ENCODE measurements at regions not wholly inside any gene's neighbourhood (a gene's known extent, or its start where the extent isn't known, plus 50 kb on each side); places are given as distances from the start of the nearest gene placed in this dataset.

GRCh38 chr5:68384936-68385594 is 169.5 kb downstream of the PIK3R1 start:
- Mint-ChIP-seq H3K4me1 (peaks cover 52 to 60% of the 10 kb centered on the region in 2 donors), H3K27ac (peak overlapping the region; percentile 88 to 91)

GRCh38 chr5:68385936-68386335 is 170.4 kb downstream of the PIK3R1 start:
- Histone ChIP-seq H3K36me3 (ENCODE audit: control insufficient read depth, insufficient read depth, low read length) (no peaks in the 10 kb centered on the region), H3K9me3 (ENCODE audit: control insufficient read depth, insufficient read depth, low read length) (no peaks in the 10 kb centered on the region), H3K4me1 (ENCODE audit: control insufficient read depth, insufficient read depth, low read length) (peaks cover 20% of the 10 kb centered on the region), H3K27ac (ENCODE audit: low read length) (no peak overlapping the region), H3K4me3 (ENCODE audit: low read length) (no peak overlapping the region), H3K27me3 (ENCODE audit: control insufficient read depth, insufficient read depth, low read length) (no peaks in the 10 kb centered on the region)
- ATAC-seq (no peak), DNase-seq (no peak)
- no peaks in the 10 kb centered on the region for H3K27me3 Mint-ChIP-seq (ENCODE audit: low read depth in 2 of 2)
- peaks cover 0 to 3% of the 10 kb centered on the region in 2 donors for H3K9me3 Mint-ChIP-seq
- 100% methylated on average over 2 of the region's 2 CpGs for WGBS (ENCODE audit: insufficient coverage)
- H3K4me3 Mint-ChIP-seq, result no peak overlapping the region
- no peak for TF ChIP-seq CTCF (IDR thresholded peaks at IDR 0.05)
- H3K27ac Mint-ChIP-seq, result no peak overlapping the region
- intact Hi-C loops (cut with micrococcal nuclease), result no loop called here
- H3K36me3 Mint-ChIP-seq, result no peaks in the 10 kb centered on the region
- peaks cover 43 to 52% of the 10 kb centered on the region in 2 donors for H3K4me1 Mint-ChIP-seq

More at GRCh38 chr5:68384936-68385594, 169.5 kb downstream of the PIK3R1 start:
- no peaks in the 10 kb centered on the region for H3K27me3 Mint-ChIP-seq (ENCODE audit: low read depth in 2 of 2)
- H3K36me3 Mint-ChIP-seq, result no peaks in the 10 kb centered on the region
- Histone ChIP-seq H3K4me3 (ENCODE audit: low read length) (no peak overlapping the region), H3K9me3 (ENCODE audit: control insufficient read depth, insufficient read depth, low read length) (no peaks in the 10 kb centered on the region), H3K27me3 (ENCODE audit: control insufficient read depth, insufficient read depth, low read length) (no peaks in the 10 kb centered on the region), H3K27ac (ENCODE audit: low read length) (no peak overlapping the region), H3K4me1 (ENCODE audit: control insufficient read depth, insufficient read depth, low read length) (peaks cover 20% of the 10 kb centered on the region), H3K36me3 (ENCODE audit: control insufficient read depth, insufficient read depth, low read length) (no peaks in the 10 kb centered on the region)
- intact Hi-C loops (cut with micrococcal nuclease), result loop anchor here (5.0 kb wide), 1 partner anchor 38 kb away; no protein-coding TSS in a partner anchor
- peaks cover 0 to 3% of the 10 kb centered on the region in 2 donors for H3K9me3 Mint-ChIP-seq
- H3K4me3 Mint-ChIP-seq, result peak overlapping the region; percentile 32
- no peak for TF ChIP-seq CTCF (IDR thresholded peaks at IDR 0.05)
- DNase-seq (no peak), ATAC-seq (no peak)
- WGBS (ENCODE audit: insufficient coverage), result 89% methylated on average over 2 of the region's 2 CpGs

GRCh38 chr5:68387074-68387796 is 171.7 kb downstream of the PIK3R1 start:
- 91% methylated on average over 4 of the region's 4 CpGs for WGBS (ENCODE audit: insufficient coverage)
- H3K36me3 ChIP-seq (ENCODE audit: control insufficient read depth, insufficient read depth, low read length), result no peaks in the 10 kb centered on the region
- no peak overlapping the region for H3K27ac ChIP-seq (ENCODE audit: low read length)
- ATAC-seq (no peak), DNase-seq (no peak)
- intact Hi-C loops (cut with micrococcal nuclease), result no loop called here
- no peak for TF ChIP-seq CTCF (IDR thresholded peaks at IDR 0.05)
- peaks cover 0 to 3% of the 10 kb centered on the region in 2 donors for H3K9me3 Mint-ChIP-seq
- peaks cover 34 to 40% of the 10 kb centered on the region in 2 donors for H3K4me1 Mint-ChIP-seq
- no peaks in the 10 kb centered on the region for H3K27me3 Mint-ChIP-seq (ENCODE audit: low read depth in 2 of 2)
- H3K9me3 ChIP-seq (ENCODE audit: control insufficient read depth, insufficient read depth, low read length), result no peaks in the 10 kb centered on the region
- H3K4me1 ChIP-seq (ENCODE audit: control insufficient read depth, insufficient read depth, low read length), result peaks cover 11% of the 10 kb centered on the region
- no peaks in the 10 kb centered on the region for H3K36me3 Mint-ChIP-seq
- H3K4me3 ChIP-seq (ENCODE audit: low read length), result no peak overlapping the region
- H3K27me3 ChIP-seq (ENCODE audit: control insufficient read depth, insufficient read depth, low read length), result no peaks in the 10 kb centered on the region
- H3K27ac Mint-ChIP-seq, result no peak overlapping the region
- H3K4me3 Mint-ChIP-seq, result no peak overlapping the region
